ENCODE measurements at regions not wholly inside any gene's neighbourhood (a gene's known extent, or its start where the extent isn't known, plus 50 kb on each side); places are given as distances from the start of the nearest gene placed in this dataset.

GRCh38 chr10:4198216-4198615 is 413.2 kb upstream of the KLF6 start:
- Histone ChIP-seq H3K27me3 (replicated peaks; ENCODE audit: insufficient read depth) (no peaks in the 10 kb centered on the region), H3K4me1 (ENCODE audit: control insufficient read depth in 1 of 2, low read depth in 2 of 2) (peaks cover 15 to 40% of the 10 kb centered on the region in 2 donors), H3K36me3 (no peaks in the 10 kb centered on the region), H3K27ac (no peak overlapping the region), H3K4me3 (no peak overlapping the region), H3K9me3 (no peaks in the 10 kb centered on the region)
- ATAC-seq (ENCODE audit: insufficient number of reproducible peaks, low FRiP score, low read depth) (no peak), DNase-seq (ENCODE audit: low spot score) (no peak)
- TF ChIP-seq CTCF (IDR thresholded peaks at IDR 0.05): no peak

GRCh38 chr10:4197676-4198075 is 412.7 kb upstream of the KLF6 start:
- Histone ChIP-seq H3K27me3 (replicated peaks; ENCODE audit: insufficient read depth) (no peaks in the 10 kb centered on the region), H3K36me3 (no peaks in the 10 kb centered on the region), H3K4me1 (ENCODE audit: control insufficient read depth in 1 of 2, low read depth in 2 of 2) (peaks cover 15 to 34% of the 10 kb centered on the region in 2 donors), H3K4me3 (no peak overlapping the region), H3K27ac (peak overlapping the region; percentile 67 to 75), H3K9me3 (no peaks in the 10 kb centered on the region)
- TF ChIP-seq CTCF (IDR thresholded peaks at IDR 0.05): no peak
- no peak for ATAC-seq (ENCODE audit: insufficient number of reproducible peaks, low FRiP score, low read depth)
- DNase-seq (ENCODE audit: low spot score): no peak

- Histone ChIP-seq H3K4me3 (no peak overlapping the region), H3K27ac (peak overlapping the region; percentile 67 to 75), H3K36me3 (no peaks in the 10 kb centered on the region), H3K4me1 (ENCODE audit: control insufficient read depth in 1 of 2, low read depth in 2 of 2) (peaks cover 15 to 26% of the 10 kb centered on the region in 2 donors), H3K27me3 (replicated peaks; ENCODE audit: insufficient read depth) (no peaks in the 10 kb centered on the region), H3K9me3 (no peaks in the 10 kb centered on the region)
- DNase-seq (ENCODE audit: low spot score) (no peak), ATAC-seq (ENCODE audit: insufficient number of reproducible peaks, low FRiP score, low read depth) (peak; percentile 35)
- TF ChIP-seq CTCF (IDR thresholded peaks at IDR 0.05): no peak
Measured at GRCh38 chr10:4196771-4197390, 411.9 kb upstream of the KLF6 start.

GRCh38 chr10:4196183-4196582 is 411.2 kb upstream of the KLF6 start:
- Histone ChIP-seq H3K36me3 (no peaks in the 10 kb centered on the region), H3K4me3 (no peak overlapping the region), H3K27ac (peak overlapping the region in 1 of 2 donors; percentile 67), H3K9me3 (no peaks in the 10 kb centered on the region), H3K4me1 (ENCODE audit: control insufficient read depth in 1 of 2, low read depth in 2 of 2) (peaks cover 15 to 20% of the 10 kb centered on the region in 2 donors), H3K27me3 (replicated peaks; ENCODE audit: insufficient read depth) (no peaks in the 10 kb centered on the region)
- no peak for TF ChIP-seq CTCF (IDR thresholded peaks at IDR 0.05)
- no peak for DNase-seq (ENCODE audit: low spot score)
- no peak for ATAC-seq (ENCODE audit: insufficient number of reproducible peaks, low FRiP score, low read depth)

- DNase-seq (ENCODE audit: low spot score) (no peak), ATAC-seq (ENCODE audit: insufficient number of reproducible peaks, low FRiP score, low read depth) (no peak)
- Histone ChIP-seq H3K4me3 (no peak overlapping the region), H3K27me3 (replicated peaks; ENCODE audit: insufficient read depth) (no peaks in the 10 kb centered on the region), H3K36me3 (no peaks in the 10 kb centered on the region), H3K27ac (no peak overlapping the region), H3K4me1 (ENCODE audit: control insufficient read depth in 1 of 2, low read depth in 2 of 2) (peaks cover 15 to 20% of the 10 kb centered on the region in 2 donors), H3K9me3 (no peaks in the 10 kb centered on the region)
- TF ChIP-seq CTCF (IDR thresholded peaks at IDR 0.05): no peak
Measured at GRCh38 chr10:4195213-4195612, 410.2 kb upstream of the KLF6 start.
